NCI-H748 treated with DMSO at 0.1 percent for 48 hours (cell line): ENCODE measurements at regions not wholly inside any gene's neighbourhood (a gene's known extent, or its start where the extent isn't known, plus 50 kb on each side); places are given as distances from the start of the nearest gene placed in this dataset.
"Not testable (repeated sequence)": the region's sequence is repeated elsewhere in the genome, so short reads cannot be mapped to it uniquely, and the experiment has no call there.

Experiments
- DNase-seq: peaks from one replicate; lab custom pipeline; 2025; lab: John Stamatoyannopoulos, UW

DNA sequence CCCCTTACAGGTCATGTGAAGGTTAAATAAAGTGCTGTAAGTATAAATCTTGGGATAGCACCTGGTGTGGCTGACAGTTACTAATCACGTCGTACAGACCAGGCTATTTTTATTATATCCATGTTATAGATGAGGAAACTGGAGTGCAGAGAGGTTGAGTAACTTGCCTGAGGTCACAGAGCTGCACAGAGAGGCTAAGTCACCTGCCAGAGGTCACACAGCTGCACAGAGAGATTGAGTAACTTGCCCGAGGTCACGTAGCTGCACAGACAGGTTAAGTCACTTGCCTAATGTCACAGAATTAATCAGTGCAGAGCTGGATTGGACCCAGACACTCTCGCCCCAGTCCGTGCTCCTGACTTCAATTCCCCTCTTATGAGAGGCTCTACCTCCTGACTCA is 171.5 kb downstream of the NUP210 start:
- DNase-seq, result no peak

DNA sequence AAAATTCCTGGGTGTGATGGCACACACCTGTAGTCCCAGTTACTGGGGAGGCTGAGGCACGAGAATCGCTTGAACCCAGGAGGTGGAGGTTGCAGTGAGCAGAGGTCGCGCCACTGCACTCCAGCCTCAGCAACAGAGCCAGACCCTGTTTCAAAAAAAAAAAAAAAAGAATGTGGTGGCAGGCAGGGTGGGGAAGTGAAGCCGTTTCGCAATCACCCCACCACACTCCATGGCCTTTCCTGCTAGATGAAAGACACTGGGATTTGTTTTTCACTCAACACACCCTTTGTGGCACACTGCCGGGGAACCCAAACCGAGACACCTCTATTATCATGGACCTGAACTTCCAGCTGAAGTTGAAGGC is 172.4 kb upstream of the IQSEC1 start:
- DNase-seq, result no peak

DNA sequence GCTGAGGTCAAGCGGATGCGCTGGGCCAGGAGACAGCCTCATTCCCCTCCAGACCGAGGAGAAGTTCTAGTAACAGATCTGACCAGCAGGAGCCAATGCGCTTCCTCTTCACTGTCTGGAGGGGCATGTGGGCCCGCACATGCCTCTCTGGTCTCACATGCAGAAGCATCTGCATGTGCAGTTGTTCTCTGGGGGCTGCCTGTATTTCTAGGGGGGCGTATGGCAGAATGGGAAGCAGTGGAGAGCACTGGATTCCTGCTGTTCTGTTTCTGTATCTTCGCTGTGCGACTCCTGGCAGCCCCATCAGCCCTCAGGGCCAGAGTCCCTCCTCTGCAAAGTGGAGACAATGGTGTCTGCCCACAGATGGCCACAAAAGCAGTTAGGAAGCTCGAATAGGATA is 170.4 kb upstream of the IQSEC1 start:
- DNase-seq, result no peak

DNA sequence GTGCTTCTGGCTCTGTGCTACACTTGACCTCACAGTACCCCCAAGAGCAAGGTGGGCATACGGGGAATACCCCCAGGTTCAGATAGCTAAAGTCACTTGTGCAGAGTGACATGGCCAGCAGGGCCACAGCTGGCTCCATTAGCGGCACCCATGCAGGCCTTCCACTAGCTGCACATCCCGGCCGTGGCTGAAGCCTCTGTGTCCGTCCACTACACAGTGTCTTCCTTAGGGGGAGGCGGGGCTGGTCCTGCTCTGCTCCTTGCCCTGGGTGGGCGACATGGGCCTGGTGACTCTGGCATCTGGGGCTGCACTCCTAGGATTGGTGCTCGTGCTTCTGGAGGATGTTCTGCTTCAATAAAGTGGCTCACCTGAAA is 169.1 kb upstream of the IQSEC1 start:
- no peak for DNase-seq

DNA sequence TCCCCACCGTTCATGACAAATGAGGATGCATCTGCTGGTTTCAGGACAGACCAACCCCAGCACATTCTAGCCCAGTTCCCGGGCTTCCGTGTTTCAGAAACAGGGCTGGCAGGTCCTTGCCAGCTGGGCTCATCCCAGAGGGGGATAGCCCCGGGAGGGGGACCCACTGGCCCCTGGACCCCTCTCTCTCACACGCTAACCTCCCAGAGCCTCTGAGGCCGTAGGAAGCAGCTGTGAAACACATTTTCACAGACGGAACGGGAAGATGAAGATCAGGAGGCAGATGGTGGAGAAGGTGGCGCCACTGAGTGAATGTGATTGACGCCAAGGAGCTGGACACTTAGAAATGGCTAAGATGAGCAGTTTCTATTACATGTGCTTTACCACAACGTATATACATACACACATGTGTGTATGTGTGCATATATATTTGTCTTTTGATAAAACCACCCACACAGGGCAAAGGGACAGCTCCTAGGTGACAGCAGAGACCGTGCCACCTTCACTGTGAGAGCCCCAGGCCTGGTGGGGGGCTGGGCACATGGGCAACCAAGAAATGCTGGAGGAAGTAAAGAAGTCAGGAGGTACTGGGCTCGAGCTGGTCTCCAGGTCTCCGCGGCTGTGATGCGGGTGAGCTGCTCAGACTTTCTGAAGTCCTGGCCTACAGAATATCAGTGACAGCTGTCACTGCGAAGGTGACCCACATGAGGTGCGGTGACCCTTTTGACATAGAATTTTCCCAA is 168.6 kb upstream of the IQSEC1 start:
- DNase-seq, result no peak

DNA sequence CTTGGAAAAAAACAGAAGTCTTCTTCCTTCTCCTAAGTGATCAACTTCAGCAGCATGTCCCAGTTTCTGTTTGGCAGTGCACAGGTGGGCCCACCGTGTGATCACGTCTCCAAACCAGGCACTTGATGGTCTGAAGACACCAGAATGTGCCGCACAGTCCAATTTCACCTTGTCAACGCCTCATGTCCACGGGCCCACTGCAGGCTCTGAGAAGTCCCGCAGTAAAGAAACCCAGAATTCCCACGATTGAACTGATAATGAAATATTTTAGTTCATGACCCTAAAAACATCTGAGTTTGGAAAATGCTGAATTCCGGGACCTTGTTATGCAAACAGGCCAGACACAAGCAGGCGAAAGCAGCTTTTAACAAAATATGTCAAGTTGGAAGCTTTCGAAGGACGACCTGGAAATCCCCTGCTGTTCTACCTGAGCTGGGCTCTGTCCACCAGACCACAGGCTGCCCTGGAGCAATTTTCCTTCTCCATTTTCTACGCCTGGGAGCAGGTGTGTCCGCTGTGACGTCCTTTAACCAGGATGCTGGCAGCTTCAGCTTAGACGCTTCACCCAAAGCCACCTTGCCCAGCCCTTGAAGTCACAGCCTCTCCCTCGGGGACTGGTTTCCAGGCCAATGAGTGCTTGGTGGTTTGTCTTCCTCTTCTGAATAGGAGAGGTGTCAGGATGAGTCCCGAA is 167.8 kb upstream of the IQSEC1 start:
- no peak for DNase-seq

DNA sequence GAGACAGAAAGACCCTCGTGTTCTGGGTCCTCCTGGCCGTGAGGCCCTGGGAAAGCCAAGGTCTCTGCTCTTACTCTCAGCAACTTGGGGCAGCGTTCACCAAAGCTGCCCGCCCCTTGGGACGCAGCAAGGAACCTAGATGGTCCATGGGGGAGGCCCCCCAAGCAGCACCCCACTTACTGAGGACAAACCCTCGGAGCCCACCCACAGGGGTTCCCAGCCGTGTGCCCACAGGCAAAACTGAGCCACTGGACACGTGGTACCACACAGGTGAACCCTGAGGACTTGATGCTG is 166.2 kb upstream of the IQSEC1 start:
- no peak for DNase-seq

DNA sequence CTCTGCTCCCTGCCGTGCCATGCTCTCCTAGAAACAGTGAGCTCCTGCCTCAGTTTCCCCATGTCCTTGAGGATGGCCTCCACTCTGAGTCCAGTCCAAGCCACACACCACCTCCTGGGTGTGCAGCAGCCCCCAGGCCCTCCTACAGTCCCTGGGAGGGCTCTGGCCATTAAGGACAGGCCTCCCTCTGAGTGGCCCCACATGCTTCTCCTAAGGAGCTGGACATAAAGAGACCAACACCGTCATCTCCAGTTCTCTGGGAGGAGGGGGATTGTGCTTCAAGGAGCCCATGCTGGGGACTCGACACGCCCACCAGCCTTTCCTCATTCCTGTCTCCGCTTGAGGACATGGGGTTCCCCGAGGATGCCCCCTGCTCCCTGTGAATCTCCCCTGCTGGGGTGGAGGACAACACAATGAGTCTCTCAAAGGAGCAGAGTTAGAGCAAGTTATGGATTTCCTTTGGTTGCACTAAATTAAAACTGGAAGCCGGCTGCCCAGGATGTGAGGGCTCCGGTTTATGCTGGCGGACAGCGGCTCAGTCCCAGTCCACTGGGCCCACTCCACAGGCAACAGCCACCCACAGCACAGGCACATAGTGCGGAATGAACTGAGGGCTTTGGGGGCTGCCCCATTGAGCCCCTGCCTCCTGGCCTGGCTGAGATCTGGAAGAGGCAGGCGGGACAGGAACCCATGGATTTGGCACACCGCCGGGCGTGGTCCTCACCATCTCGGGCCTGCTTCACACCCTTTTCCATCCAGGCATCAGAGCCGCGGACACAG is 165.6 kb upstream of the IQSEC1 start:
- DNase-seq, result no peak

DNA sequence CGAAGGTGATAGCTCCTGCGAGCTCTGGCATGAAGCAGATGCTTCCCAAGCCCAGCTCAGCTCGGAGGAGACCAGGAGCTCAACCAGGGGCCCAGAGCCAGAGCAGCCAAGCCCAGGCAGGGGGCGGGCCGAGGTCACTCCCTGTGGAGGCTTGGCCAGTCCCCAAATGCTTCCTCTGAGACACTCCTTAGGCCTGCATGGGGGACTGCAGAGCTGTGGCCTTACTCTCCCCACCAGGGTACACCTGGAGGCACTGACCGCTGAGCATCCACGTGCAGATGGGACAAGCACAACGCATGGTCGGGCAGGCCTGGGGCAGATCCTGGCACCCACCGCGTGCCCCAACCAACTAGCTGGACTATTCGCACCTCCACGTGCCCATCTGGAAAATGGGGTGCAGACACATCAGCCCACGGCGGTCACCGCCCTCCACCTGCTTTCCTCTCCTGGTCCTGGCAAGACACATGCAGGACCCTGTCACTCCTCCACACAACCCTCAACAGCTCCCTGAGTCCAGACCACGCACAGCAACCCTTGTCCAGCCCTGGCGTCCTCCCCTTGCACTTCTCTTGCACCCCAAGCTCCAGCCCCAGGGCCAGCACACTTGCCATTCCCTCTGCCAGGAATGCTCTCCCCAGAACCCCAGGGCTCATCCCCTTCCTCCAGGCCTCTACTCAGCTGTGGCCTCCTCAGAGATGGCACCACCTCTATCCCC is 164.7 kb upstream of the IQSEC1 start:
- DNase-seq, result no peak

DNA sequence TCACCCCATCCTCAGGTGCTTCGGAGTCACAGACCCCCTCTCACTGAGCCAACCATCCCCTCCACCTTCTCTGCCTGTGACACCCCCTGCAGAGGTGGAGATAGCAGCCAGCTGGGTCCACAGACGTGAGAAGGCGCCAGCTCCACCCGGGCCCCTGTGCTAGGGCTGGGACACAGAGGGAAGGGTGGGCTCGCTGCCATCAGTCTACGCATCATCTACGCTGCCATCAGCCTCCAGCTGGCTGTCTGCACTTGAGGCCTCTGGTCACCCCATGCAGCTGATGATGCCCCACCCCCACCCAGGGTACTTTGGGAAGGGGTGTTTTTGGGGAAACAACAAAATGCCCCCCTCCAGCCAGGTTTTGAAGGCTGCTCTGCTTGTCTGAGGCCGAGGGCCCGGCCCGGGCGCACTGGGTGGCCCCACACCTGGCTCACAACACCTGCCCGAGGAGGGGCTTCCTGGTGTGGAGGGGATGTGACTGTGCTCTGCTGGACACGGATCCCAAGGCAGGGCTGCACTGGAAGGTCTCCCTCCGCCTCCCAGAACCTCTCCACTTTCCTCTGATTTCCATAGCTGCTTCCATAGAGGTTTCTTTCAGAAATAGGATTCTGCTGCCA is 163.4 kb upstream of the IQSEC1 start:
- no peak for DNase-seq

DNA sequence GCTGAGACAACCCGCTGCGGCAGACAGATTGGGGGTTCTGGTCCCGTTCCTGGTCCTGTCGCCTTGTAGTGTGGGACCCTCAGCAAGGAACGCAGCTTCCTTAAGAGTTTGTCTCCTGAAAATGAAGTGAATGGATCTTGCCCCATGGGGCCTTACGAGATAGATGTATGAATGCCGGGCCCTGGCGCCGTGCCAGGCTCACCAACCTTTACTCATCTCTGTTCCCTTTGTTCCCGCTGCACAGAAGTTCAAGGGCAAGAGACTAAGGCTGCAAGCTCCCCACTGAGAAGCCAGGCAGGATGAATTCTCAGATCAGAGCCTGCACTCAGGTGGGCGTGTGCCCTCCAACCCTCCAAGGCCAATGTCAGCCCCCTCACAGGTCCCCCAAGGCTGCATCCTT is 162.7 kb upstream of the IQSEC1 start:
- DNase-seq, result peak; percentile 35

DNA sequence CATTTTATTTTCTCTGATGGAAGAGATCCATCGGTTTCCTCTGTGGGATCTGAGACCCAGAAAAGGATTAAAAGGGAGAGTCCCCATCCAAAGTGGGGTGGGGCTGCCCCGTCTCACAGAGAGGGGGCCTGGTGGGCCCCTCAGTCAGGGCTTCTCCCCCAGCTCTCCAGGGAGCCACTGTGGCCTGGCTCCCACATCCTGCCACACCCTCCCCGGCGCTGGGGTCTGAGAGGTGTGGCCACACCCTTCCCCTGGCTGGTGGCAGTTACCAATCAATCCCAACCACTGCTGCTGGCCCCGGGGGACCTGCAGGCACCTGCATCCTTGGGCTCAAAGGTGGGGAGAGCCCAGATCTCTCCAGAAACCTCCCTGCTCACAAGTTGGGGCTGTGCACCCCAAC is 161.8 kb upstream of the IQSEC1 start:
- peak; percentile 7 for DNase-seq

DNA sequence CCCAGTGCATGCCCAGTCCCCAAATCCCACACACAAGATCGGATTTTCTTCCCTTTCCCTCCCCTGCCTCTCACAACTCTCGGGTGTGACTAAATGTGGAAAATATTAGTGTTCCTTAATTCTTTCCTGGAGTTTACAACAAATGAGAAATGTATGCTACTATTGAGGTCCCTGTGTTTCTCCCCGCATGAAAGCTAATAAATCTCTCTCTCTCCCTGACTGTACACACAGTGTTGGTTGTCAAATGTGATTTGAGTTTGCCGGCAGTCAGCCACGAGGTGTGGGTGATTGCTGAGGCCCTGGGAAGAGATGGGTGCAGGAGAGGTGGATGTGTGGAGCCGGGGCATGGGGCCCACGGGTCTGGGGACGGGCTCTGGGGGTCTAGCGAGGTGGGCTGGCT is 161.4 kb upstream of the IQSEC1 start:
- DNase-seq, result no peak

DNA sequence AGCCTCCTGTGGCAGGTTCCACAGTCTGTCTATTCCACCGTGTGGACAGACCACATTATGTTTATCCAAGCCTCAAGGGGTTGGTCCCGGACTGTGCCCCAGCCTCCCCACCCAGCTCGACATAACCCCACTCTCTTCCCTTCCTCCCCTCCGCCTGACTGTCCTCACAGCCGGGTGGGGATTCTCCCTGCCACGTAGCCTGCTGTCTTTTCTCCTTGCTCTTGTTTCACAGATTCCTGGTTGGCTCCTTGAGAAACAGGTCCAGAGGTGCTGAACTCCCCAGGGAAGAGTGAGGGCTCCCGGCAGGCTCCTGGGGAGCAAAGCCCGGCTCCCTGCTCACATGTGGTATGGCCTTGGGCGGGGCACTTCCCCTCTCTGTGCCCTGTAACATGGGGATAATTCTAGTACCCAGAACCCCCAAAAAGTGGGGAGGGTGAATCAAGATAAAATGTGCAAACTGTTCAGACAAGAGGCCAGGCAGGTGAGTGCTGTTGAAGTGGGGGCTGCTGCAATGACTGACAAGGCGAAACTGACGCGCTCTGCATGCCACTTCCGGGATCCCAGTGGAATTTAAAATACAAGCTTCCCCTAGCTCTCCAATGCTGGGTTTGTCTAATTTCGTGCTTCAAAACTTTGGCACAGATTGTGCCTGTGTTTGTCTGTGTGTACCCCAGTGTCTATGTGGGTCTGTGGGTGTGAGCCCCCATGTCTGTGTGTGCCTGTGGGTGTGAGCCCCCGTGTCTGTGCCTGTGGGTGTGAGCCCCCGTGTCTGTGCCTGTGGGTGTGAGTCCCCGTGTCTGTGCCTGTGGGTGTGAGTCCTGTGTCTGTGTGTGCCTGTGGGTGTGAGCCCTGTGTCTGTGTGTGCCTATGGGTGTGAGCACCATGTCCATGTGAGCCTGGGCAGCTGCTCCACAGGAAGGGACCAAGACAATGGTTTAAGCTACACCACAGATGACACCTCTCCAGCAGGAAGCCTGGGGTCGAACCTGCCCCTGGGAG is 160.6 kb upstream of the IQSEC1 start:
- DNase-seq, result no peak

DNA sequence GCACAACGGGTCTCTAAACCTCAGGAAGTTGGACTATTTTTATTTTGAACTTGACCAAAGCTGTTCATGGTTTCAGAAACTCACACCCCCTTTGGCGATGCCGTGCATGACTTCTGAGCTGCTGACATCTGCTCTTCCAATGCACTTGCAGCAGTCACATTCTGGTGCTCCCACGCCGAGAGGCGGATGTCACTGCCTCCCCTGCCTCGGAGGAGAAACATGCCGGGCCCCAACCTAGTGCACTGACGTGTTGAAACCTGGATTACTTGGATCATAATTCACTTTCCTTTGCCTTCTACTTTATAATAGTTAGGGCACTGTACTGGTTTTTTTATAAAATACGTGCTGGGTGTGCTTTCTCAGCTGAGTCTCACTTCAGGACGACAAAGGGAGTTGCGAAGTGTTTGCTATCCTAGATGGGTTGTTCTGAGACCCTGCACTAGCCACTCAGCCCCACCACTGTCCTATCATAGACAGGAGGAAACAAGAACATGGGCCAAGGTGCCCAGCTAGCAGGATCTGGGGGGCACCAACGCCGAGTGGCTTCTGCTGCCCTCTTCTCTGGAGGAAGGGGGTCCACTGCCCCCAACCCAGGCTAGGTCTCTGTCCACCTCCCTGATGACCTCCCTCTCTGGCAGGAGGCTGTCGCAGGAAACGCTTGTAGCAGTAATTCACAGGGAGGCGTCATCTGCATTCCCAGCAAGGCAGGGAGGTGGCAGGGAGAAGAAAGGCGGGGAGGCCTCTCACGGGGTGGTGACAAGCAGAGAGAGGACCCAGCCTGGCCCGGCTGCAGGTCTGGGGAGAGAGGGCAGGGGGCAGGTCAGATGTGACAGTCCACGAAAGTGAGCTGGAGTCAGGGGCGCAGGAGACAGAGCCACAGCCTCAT is 158.8 kb upstream of the IQSEC1 start:
- no peak for DNase-seq

DNA sequence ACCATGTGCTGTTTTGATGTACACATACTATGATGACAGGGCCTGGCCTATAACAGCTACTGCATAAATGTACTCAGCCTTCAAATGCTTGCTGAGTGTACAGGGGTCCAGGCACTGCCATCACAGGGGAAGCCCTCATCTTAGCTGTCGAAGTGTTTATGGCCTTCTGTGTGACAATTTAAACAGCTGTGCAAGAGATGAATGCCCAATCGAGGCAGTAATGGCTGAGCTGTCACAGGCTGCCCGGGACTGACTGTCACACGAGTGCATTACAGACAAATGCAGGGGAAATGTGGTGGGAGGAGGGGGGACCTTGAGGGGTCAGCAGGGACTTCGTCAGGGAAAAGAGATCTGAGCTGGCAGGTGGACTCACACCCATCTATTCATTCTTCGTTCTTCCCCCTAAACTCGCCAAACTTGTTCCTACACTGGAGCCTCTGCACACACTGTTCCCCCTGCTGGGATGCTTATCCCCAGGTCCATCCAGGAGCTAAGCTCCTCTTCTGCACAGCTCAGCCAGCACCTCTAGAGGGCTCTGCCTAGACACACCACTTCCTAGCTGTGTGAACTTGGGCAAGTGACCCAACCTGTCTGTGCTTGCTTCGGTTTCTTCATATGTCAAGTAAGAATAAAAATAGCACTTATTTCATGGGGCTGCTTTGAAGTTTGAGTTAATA is 156.2 kb upstream of the IQSEC1 start:
- DNase-seq, result peak; percentile 57

DNA sequence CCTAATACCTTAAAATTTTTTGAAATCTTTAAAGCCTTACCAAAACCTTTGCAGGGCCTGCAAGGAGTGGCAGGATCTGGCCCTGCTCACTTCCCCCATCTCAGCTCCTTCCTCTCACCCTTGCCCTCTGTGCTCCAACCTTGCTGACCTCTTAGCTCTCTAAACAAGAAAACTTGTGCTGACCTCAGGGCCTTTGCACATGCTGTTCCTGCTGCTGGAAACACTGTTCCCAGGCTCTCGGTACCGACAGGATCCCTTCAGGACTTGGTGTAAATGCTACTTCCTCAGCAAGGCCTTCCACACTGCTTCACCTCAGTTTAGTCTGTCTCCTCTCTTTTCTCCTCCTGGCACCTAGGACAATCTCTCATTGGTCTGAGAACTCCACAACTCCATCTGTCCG is 155.4 kb upstream of the IQSEC1 start:
- no peak for DNase-seq

DNA sequence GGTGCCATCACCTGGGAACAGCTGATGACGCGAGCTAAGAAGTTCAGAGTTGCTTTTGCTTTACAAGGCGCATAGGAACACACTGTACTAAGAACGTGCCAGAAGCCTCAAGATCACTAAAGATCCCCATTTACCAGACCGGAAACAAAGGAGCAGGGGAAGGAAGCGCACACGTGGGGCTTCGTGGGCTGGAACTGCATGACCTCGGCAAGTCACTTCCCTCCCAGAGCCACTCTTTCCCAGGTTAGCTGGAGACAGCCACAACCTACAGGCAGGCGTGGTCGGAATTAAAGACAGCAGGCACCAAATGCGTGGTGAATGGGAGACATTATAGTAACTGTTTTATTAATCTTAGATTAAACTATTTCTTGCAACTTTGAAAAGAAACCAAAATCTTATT is 154.9 kb upstream of the IQSEC1 start:
- DNase-seq, result not testable (repeated sequence)
